Prostate gland (tissue), 2 donors: ENCODE measurements at regions not wholly inside any gene's neighbourhood (a gene's known extent, or its start where the extent isn't known, plus 50 kb on each side); places are given as distances from the start of the nearest gene placed in this dataset.
"Not testable (repeated sequence)": the region's sequence is repeated elsewhere in the genome, so short reads cannot be mapped to it uniquely, and the experiment has no call there.

Experiments used
- DNase-seq: peaks from one replicate; pipeline ENCODE4 v3.0.0-alpha.2; 2019; ENCODE audit warnings: low spot score
- H3K27ac ChIP-seq, 2 donors: fragments of 200-600 bp; sonication (generic); 2 replicates each; pipeline ENCODE4 v1.5.1; 2017 to 2019
- H3K27me3 ChIP-seq: fragments of 200-600 bp; sonication (generic); replicated peaks from 2 replicates; pipeline ENCODE4 v1.5.1; 2019; ENCODE audit not compliant: insufficient read depth
- H3K36me3 ChIP-seq, 2 donors: fragments of 200-600 bp; sonication (generic); 1 replicate in 1 of 2; 2 replicates in 1 of 2; pipeline versions ENCODE4 v1.5.1 to v1.8.1; 2017 to 2019
- H3K4me1 ChIP-seq: fragments of 200-600 bp; sonication (generic); replicated peaks from 2 replicates; pipeline ENCODE4 v1.5.1; 2019
- H3K4me3 ChIP-seq, 2 donors: fragments of 200-600 bp; sonication (generic); 2 replicates each; pipeline ENCODE4 v1.5.1; 2017 to 2019
- H3K9me3 ChIP-seq: fragments of 200-600 bp; sonication (generic); 2 replicates; pipeline ENCODE4 v1.5.1; 2017
- CTCF ChIP-seq, 4 experiments: fragments of 200-600 bp in 2 of 4; fragments of 450-650 bp in 2 of 4; sonication (generic) in 2 of 4; IDR thresholded peaks; 1 replicate in 3 of 4; 2 replicates in 1 of 4; pipeline ENCODE4 v1.5.1; 2016 to 2019; ENCODE audit warnings: antibody characterized with exemption in 4 of 4, mild to moderate bottlenecking in 2 of 4, moderate library complexity in 2 of 4
- POLR2A ChIP-seq: fragments of 450-650 bp; IDR thresholded peaks from one replicate; pipeline ENCODE4 v1.6.1; 2016; ENCODE audit warnings: antibody characterized with exemption, mild to moderate bottlenecking
- POLR2AphosphoS5 ChIP-seq: sonication (generic); formaldehyde crosslinking; IDR thresholded peaks from one replicate; pipeline ENCODE4 v1.6.1; 2017; ENCODE audit warnings: antibody characterized with exemption
- WGBS: methylation state at CpG from one replicate; pipeline ENCODE4 v1.1.5; 2018; 5-methylcytosine and 5-hydroxymethylcytosine counted together
- intact Hi-C: fragments of 100-400 bp; cut with DNase I; formaldehyde crosslinking; loops from one replicate; pipeline ENCODE4 v1.14.2; 2022

DNA sequence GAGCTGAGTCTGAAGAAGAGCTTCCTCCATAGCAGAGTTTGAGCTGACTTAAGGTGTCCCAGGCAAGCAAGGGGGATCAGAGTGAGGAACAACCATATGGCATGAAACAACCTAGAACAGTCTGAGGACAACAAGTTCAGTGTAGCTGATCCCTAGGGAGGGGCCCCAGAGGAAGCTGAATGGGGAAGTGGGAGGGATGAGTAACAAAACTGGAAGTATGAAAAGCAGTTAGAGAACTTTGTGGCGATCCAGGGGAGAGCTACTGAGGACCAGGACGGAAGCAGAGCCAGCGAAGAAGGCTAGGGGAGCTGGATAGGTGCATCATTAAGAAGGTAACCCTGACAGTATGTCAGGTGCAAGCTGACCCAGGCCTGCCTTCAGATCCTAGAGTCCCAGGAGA, 580.8 kb downstream of the BNC2 start:
- no peak overlapping the region for H3K4me3 ChIP-seq
- DNase-seq = no peak
- TF ChIP-seq POLR2A (no peak), CTCF (IDR thresholded peaks at IDR 0.05) (no peak), POLR2AphosphoS5 (no peak)
- intact Hi-C loops = no loop called here
- H3K27me3 ChIP-seq = no peaks in the 10 kb centered on the region
- 93% methylated on average over 3 of the region's 3 CpGs for WGBS
- H3K4me1 ChIP-seq = no peaks in the 10 kb centered on the region
- no peaks in the 10 kb centered on the region for H3K36me3 ChIP-seq
- no peak overlapping the region for H3K27ac ChIP-seq
- no peaks in the 10 kb centered on the region for H3K9me3 ChIP-seq

DNA sequence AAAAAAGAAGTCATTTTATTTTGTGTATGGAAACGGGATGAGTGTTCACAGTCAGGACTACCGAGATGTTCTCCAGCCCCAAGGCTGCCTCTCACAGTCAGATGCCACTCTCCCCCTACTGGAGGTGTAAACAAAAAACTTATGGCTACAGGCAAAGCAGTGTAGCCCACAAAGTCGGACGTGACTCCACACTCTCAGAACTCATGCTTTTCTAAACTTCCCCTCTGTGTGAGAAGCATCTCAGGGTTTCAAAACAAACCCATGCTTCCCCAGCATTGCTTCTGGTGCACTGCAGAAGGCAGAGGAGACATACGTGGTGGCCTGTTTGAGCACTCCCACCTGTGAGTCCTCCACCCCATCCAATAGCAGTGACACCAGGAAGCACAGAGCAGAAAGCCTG, 580.3 kb downstream of the BNC2 start:
- intact Hi-C loops = no loop called here
- TF ChIP-seq CTCF (IDR thresholded peaks at IDR 0.05) = no peak
- no peak for TF ChIP-seq POLR2A
- TF ChIP-seq POLR2AphosphoS5 = no peak
- H3K27ac ChIP-seq = no peak overlapping the region
- 74% methylated on average over 5 of the region's 5 CpGs for WGBS
- H3K36me3 ChIP-seq = no peaks in the 10 kb centered on the region
- no peaks in the 10 kb centered on the region for H3K9me3 ChIP-seq
- H3K4me3 ChIP-seq = no peak overlapping the region
- H3K27me3 ChIP-seq = no peaks in the 10 kb centered on the region
- DNase-seq = no peak
- H3K4me1 ChIP-seq = no peaks in the 10 kb centered on the region

DNA sequence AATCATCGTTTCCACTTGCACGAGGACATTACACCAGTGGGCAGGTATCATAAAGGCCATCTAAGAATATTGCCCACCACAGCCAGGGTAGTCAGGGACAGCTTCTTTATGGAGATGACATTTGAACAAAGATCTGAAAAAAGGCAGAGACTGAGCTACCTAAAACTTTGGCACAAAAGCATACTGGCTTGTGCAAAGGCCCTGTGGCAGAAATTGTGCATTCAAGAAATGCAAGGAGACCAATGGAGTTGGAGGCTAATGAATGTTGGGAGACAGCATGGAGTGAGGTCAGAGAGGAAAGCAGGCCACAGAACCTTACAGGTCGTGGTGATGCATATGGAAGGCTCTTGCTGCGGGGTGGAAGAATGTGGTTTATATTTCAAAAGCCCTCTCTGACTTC, 578.5 kb downstream of the BNC2 start:
- DNase-seq = no peak
- H3K9me3 ChIP-seq = no peaks in the 10 kb centered on the region
- WGBS = 99% methylated on average over 4 of the region's 4 CpGs
- H3K27me3 ChIP-seq = no peaks in the 10 kb centered on the region
- TF ChIP-seq POLR2AphosphoS5 = no peak
- no peak for TF ChIP-seq CTCF (IDR thresholded peaks at IDR 0.05)
- no peak for TF ChIP-seq POLR2A
- H3K4me1 ChIP-seq = no peaks in the 10 kb centered on the region
- H3K36me3 ChIP-seq = no peaks in the 10 kb centered on the region
- H3K27ac ChIP-seq = no peak overlapping the region
- no peak overlapping the region for H3K4me3 ChIP-seq
- intact Hi-C loops = no loop called here

DNA sequence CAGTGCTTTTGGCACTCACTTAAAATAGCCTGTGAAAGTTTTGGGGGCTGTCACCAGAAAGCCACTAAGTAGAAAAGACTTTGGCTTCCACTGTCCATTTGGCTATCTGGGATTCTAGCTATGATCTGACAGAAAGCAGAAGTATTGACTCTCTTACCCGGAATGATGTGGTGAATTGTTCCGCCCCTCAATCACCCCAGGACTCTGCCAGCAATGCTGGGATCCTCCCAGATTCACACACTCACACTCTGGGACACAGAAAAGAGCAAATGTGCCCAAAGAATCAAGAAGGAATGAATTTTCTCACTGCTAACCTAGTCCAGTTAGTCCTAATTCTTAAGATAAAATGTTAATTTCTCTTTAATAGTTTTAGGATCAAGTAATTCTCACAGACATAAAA, 576.9 kb downstream of the BNC2 start:
- intact Hi-C loops = no loop called here
- Histone ChIP-seq H3K4me1 (no peaks in the 10 kb centered on the region), H3K4me3 (no peak overlapping the region), H3K36me3 (no peaks in the 10 kb centered on the region), H3K9me3 (no peaks in the 10 kb centered on the region), H3K27me3 (no peaks in the 10 kb centered on the region), H3K27ac (no peak overlapping the region)
- 72% methylated on average over 2 of the region's 2 CpGs for WGBS
- TF ChIP-seq POLR2A (no peak), CTCF (IDR thresholded peaks at IDR 0.05) (no peak), POLR2AphosphoS5 (no peak)
- DNase-seq = no peak

DNA sequence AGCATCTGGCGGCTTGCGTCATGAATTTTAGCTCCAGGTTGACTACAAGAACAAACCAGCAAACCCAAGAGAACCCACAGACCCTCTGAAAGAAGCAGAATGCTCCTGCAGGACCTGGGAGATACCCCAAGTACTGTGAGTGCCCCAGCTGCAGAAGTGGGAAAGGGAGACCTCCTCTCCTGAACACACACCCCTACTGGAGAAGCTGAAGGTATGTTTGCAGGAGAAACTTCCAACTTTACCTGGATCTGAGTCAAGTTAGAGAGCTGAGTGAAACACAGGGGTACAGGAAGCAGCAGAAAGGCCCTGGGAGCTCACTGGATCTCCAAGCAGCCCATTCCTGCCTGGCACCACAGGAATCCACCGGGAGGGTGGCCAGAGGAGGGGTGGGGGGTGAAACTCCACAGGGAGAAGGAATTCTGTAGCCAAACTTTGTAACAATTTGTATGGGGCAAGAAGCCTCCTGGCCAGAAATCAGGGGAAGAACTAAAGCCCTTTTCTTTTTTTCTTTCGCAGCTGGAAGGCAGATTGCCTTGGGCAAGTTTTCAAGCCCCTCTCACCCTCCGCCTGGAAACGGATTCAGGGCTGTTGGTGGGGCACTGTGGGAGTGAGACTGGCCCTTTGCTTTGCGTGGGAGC, 576.2 kb downstream of the BNC2 start:
- H3K36me3 ChIP-seq = no peaks in the 10 kb centered on the region
- no peak overlapping the region for H3K4me3 ChIP-seq
- H3K4me1 ChIP-seq = no peaks in the 10 kb centered on the region
- intact Hi-C loops = no loop called here
- DNase-seq = no peak
- no peaks in the 10 kb centered on the region for H3K27me3 ChIP-seq
- TF ChIP-seq POLR2A = no peak
- no peaks in the 10 kb centered on the region for H3K9me3 ChIP-seq
- H3K27ac ChIP-seq = no peak overlapping the region
- 54% methylated on average over 7 of the region's 7 CpGs for whole genome bisulfite sequencing

GRCh38 chr9:16294940-16295339, 575.5 kb downstream of the BNC2 start:
- WGBS = 63% methylated on average over 5 of the region's 5 CpGs
- H3K4me3 ChIP-seq, DNase-seq, H3K9me3 ChIP-seq, H3K27me3 ChIP-seq, H3K4me1 ChIP-seq, H3K36me3 ChIP-seq, H3K27ac ChIP-seq, intact Hi-C loops: not testable (repeated sequence)
